Endothelial cell of umbilical vein (primary cell): ENCODE measurements at regions not wholly inside any gene's neighbourhood (a gene's known extent, or its start where the extent isn't known, plus 50 kb on each side); places are given as distances from the start of the nearest gene placed in this dataset.

Source experiments
- BruUV-seq: library from RNA; stranded (reverse); fragments of 400-500 nt; replicated peaks from 2 replicates; lab custom pipeline; 2021; lab: Mats Ljungman, UMichigan
- CTCF ChIA-PET: fragments of 300-600, 350-600 bp; sonication (Branson Sonifier 250); formaldehyde crosslinking; loops from one replicate; lab custom pipeline; 2021; ENCODE audit warnings: antibody characterized with exemption, inconsistent platforms; lab: Charles Lee
- POLR2A ChIA-PET: fragments of 300-600, 350-600 bp; sonication (Branson Sonifier 250); formaldehyde crosslinking; loops from one replicate; lab custom pipeline; 2021; ENCODE audit warnings: antibody characterized with exemption, inconsistent platforms; lab: Charles Lee
- DNase-seq: peaks from one replicate; pipeline ENCODE4 v3.0.0-alpha.2; 2011; ENCODE audit warnings: low read depth, low spot score
- FAIRE-seq: peaks from 2 replicates; lab custom pipeline; 2011; peaks lifted over from hg19 to GRCh38; lab: Jason Lieb, UNC
- H2AFZ ChIP-seq: 2 replicates; pipeline ENCODE4 v1.6.0; 2012; ENCODE audit warnings: low read depth, low read length, control low read depth, inconsistent platforms
- H3K27ac ChIP-seq: 2 replicates; pipeline ENCODE4 v1.5.1; 2011; ENCODE audit warnings: low read depth, mild to moderate bottlenecking, control low read depth, low read length, moderate library complexity; ENCODE audit not compliant: insufficient read depth
- H3K27me3 ChIP-seq, 2 experiments: 2 replicates each; pipeline versions ENCODE4 v1.6.0 to v1.6.1; 2011; ENCODE audit warnings: low read length in 2 of 2, mixed read lengths in 1 of 2; ENCODE audit not compliant: control insufficient read depth in 2 of 2, insufficient read depth in 2 of 2
- H3K36me3 ChIP-seq, 2 experiments: 2 replicates in 1 of 2; 3 replicates in 1 of 2; pipeline ENCODE4 v1.5.1; 2011; ENCODE audit warnings: low read length in 2 of 2, mild to moderate bottlenecking in 1 of 2, moderate library complexity in 1 of 2; ENCODE audit not compliant: control insufficient read depth in 2 of 2, insufficient read depth in 2 of 2; ENCODE audit errors: extremely low read depth in 1 of 2
- H3K4me1 ChIP-seq: 3 replicates; pipeline ENCODE4 v1.5.1; 2011; ENCODE audit warnings: mild to moderate bottlenecking, low read length; ENCODE audit not compliant: control insufficient read depth, insufficient read depth; ENCODE audit errors: extremely low read depth
- H3K4me2 ChIP-seq: 2 replicates; pipeline ENCODE4 v1.6.1; 2011; ENCODE audit warnings: low read length, control low read depth, mixed read lengths; ENCODE audit not compliant: insufficient read depth
- H3K4me3 ChIP-seq, 3 experiments: fragments of 200-600 bp in 1 of 3; sonication (generic), shearing (Covaris generic) in 1 of 3; replicated peaks in 1 of 3; 2 replicates each; pipeline ENCODE4 v1.5.1; 2011 to 2016; ENCODE audit warnings: control low read depth in 3 of 3, low read length in 3 of 3, mild to moderate bottlenecking in 2 of 3, inconsistent platforms in 1 of 3, low read depth in 1 of 3, moderate library complexity in 1 of 3; ENCODE audit not compliant: insufficient read depth in 1 of 3
- H3K79me2 ChIP-seq: 2 replicates; pipeline ENCODE4 v1.6.0; 2012; ENCODE audit warnings: low read length, inconsistent platforms; ENCODE audit not compliant: control insufficient read depth, insufficient read depth
- H3K9ac ChIP-seq: replicated peaks from 2 replicates; pipeline ENCODE3; 2011; ENCODE audit warnings: low read length, control low read depth; ENCODE audit not compliant: insufficient read depth; ENCODE audit errors: extremely low read depth
- H3K9me1 ChIP-seq: replicated peaks from 3 replicates; pipeline ENCODE4 v1.6.0; 2011; ENCODE audit warnings: mild to moderate bottlenecking, low read length; ENCODE audit not compliant: control insufficient read depth, insufficient read depth; ENCODE audit errors: extremely low read depth
- H3K9me3 ChIP-seq: replicated peaks from 2 replicates; pipeline ENCODE4 v1.5.1; 2012; ENCODE audit warnings: low read length, inconsistent platforms; ENCODE audit not compliant: control insufficient read depth, insufficient read depth
- H4K20me1 ChIP-seq: replicated peaks from 2 replicates; pipeline ENCODE3; 2011; ENCODE audit warnings: mild to moderate bottlenecking, low read length; ENCODE audit not compliant: control insufficient read depth, insufficient read depth; ENCODE audit errors: extremely low read depth
- CTCF ChIP-seq, 2 donors: IDR thresholded peaks; 1 replicate in 1 of 2; 2 replicates in 1 of 2; pipeline ENCODE4 v1.5.1; 2011; ENCODE audit warnings: low read length in 2 of 2, mild to moderate bottlenecking in 2 of 2, moderate library complexity in 2 of 2, control low read depth in 1 of 2, inconsistent platforms in 1 of 2, low read depth in 1 of 2; ENCODE audit not compliant: insufficient read depth in 1 of 2; ENCODE audit errors: extremely low read depth in 1 of 2
- EZH2 ChIP-seq: IDR thresholded peaks from 2 replicates; pipeline ENCODE4 v1.6.1; 2012; ENCODE audit warnings: borderline replicate concordance, low read depth, mild to moderate bottlenecking, moderate library complexity, low read length, inconsistent platforms; ENCODE audit not compliant: severe bottlenecking
- FOS ChIP-seq: IDR thresholded peaks from 2 replicates; pipeline ENCODE4 v1.6.1; 2011; ENCODE audit warnings: mild to moderate bottlenecking, low read length, moderate library complexity, borderline replicate concordance; ENCODE audit not compliant: insufficient read depth
- GATA2 ChIP-seq: IDR thresholded peaks from 2 replicates; pipeline ENCODE4 v1.7.0; 2011; ENCODE audit warnings: low read depth, mild to moderate bottlenecking, moderate library complexity, mixed read lengths, low read length; ENCODE audit not compliant: insufficient read length, insufficient read depth
- JUN ChIP-seq: IDR thresholded peaks from 2 replicates; pipeline ENCODE4 v1.6.1; 2011; ENCODE audit warnings: borderline replicate concordance, low read depth; ENCODE audit not compliant: insufficient read length, insufficient read depth
- MAX ChIP-seq: IDR thresholded peaks from 2 replicates; pipeline ENCODE4 v1.6.1; 2011; ENCODE audit not compliant: insufficient read depth, insufficient read length
- MYC ChIP-seq: IDR thresholded peaks from one replicate; pipeline ENCODE4 v1.6.1; 2011; ENCODE audit warnings: mild to moderate bottlenecking, low read depth, low read length
- POLR2A ChIP-seq: IDR thresholded peaks from 2 replicates; pipeline ENCODE4 v1.6.1; 2012; ENCODE audit warnings: low read depth, mild to moderate bottlenecking, control low read depth, low read length
- POLR2AphosphoS5 ChIP-seq: IDR thresholded peaks from 2 replicates; pipeline ENCODE4 v1.6.1; 2012; ENCODE audit warnings: low read depth, mild to moderate bottlenecking, control low read depth, low read length, moderate library complexity; ENCODE audit not compliant: insufficient read depth
- dilution Hi-C: fragments of 300-500 bp; cut with MboI; formaldehyde crosslinking; loops from one replicate; pipeline ENCODE4 v1.15.0; 2019; ENCODE audit warnings: low sequenced_read_pairs; ENCODE audit not compliant: extremely low pct_ligation_motif_present
- intact Hi-C: fragments of 100-400 bp; cut with micrococcal nuclease; formaldehyde crosslinking; loops from one replicate; pipeline ENCODE4 v1.10.0; 2022

GRCh38 chr18:77820472-77820871 is 570.8 kb downstream of the GALR1 start:
- no peaks in the 10 kb centered on the region for H3K27me3 ChIP-seq
- H3K9me3 ChIP-seq: peaks cover 5% of the 10 kb centered on the region
- dilution Hi-C loops (no loop called here), intact Hi-C loops (no loop called here)
- H3K36me3 ChIP-seq: no peaks in the 10 kb centered on the region
- no peak overlapping the region for H3K4me3 ChIP-seq
- H3K4me1 ChIP-seq: no peaks in the 10 kb centered on the region
- H3K9ac ChIP-seq: no peak overlapping the region
- H3K4me2 ChIP-seq: no peak overlapping the region
- ChIA-PET CTCF (no interaction called here), POLR2A (no interaction called here)
- no TSS peak for BruUV-seq
- FAIRE-seq (no peak), DNase-seq (no peak)
- no peaks in the 10 kb centered on the region for H3K79me2 ChIP-seq
- no peak overlapping the region for H3K27ac ChIP-seq
- H2AFZ ChIP-seq: no peak overlapping the region
- no peaks in the 10 kb centered on the region for H3K9me1 ChIP-seq
- TF ChIP-seq MAX: no peak
- no peak for TF ChIP-seq GATA2
- no peak for TF ChIP-seq MYC
- TF ChIP-seq POLR2A: no peak
- no peak for TF ChIP-seq CTCF (IDR thresholded peaks at IDR 0.05; ENCODE audit: extremely low read depth in 1 of 2, insufficient read depth in 1 of 2, low read depth in 1 of 2, low read length in 2 of 2)
- no peak for TF ChIP-seq EZH2
- TF ChIP-seq POLR2AphosphoS5: no peak
- no peak for TF ChIP-seq JUN
- TF ChIP-seq FOS: no peak
- H4K20me1 ChIP-seq: no peaks in the 10 kb centered on the region
